NT2/D1 (cell line): ENCODE measurements at regions not wholly inside any gene's neighbourhood (a gene's known extent, or its start where the extent isn't known, plus 50 kb on each side); places are given as distances from the start of the nearest gene placed in this dataset.

Experiments used
- SUZ12 ChIP-seq: IDR thresholded peaks from 2 replicates; pipeline ENCODE4 v1.6.1; 2011; ENCODE audit not compliant: insufficient read length, insufficient read depth; ENCODE audit errors: extremely low read depth
- YY1 ChIP-seq: IDR thresholded peaks from 2 replicates; pipeline ENCODE4 v1.6.1; 2011; ENCODE audit not compliant: insufficient read length, insufficient read depth
- ZNF274 ChIP-seq: IDR thresholded peaks from 2 replicates; pipeline ENCODE4 v1.6.1; 2011; ENCODE audit warnings: mild to moderate bottlenecking, low read depth, low read length

- TF ChIP-seq ZNF274 (no peak), SUZ12 (no peak), YY1 (no peak)
Observed at GRCh38 chr20:58058421-58059259, 169.8 kb downstream of the ANKRD60 start.
